22Rv1 (cell line): ENCODE measurements at regions not wholly inside any gene's neighbourhood (a gene's known extent, or its start where the extent isn't known, plus 50 kb on each side); places are given as distances from the start of the nearest gene placed in this dataset.

Experiments used
- ZFX ChIP-seq: fragments of 450-650 bp; IDR thresholded peaks from 2 replicates; pipeline ENCODE4 v1.6.1; 2017; ENCODE audit warnings: antibody characterized with exemption, borderline replicate concordance
- TF ChIP-seq, protein P1 (sequence below): fragments of 450-650 bp; IDR thresholded peaks from 2 replicates; pipeline ENCODE4 v1.5.1; 2017; ENCODE audit warnings: mild to moderate bottlenecking

- TF ChIP-seq, protein P1, sequence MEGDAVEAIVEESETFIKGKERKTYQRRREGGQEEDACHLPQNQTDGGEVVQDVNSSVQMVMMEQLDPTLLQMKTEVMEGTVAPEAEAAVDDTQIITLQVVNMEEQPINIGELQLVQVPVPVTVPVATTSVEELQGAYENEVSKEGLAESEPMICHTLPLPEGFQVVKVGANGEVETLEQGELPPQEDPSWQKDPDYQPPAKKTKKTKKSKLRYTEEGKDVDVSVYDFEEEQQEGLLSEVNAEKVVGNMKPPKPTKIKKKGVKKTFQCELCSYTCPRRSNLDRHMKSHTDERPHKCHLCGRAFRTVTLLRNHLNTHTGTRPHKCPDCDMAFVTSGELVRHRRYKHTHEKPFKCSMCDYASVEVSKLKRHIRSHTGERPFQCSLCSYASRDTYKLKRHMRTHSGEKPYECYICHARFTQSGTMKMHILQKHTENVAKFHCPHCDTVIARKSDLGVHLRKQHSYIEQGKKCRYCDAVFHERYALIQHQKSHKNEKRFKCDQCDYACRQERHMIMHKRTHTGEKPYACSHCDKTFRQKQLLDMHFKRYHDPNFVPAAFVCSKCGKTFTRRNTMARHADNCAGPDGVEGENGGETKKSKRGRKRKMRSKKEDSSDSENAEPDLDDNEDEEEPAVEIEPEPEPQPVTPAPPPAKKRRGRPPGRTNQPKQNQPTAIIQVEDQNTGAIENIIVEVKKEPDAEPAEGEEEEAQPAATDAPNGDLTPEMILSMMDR = no peak
- no peak for TF ChIP-seq ZFX
Measured at GRCh38 chr21:14688412-14688811, 142.3 kb upstream of the SAMSN1 start.
